CD4-positive, alpha-beta T cell treated with Interleukin-4 for 4 hours (primary cell): ENCODE measurements at regions not wholly inside any gene's neighbourhood (a gene's known extent, or its start where the extent isn't known, plus 50 kb on each side); places are given as distances from the start of the nearest gene placed in this dataset.
"Not testable (repeated sequence)": the region's sequence is repeated elsewhere in the genome, so short reads cannot be mapped to it uniquely, and the experiment has no call there.

Source experiments
- DNase-seq: peaks from one replicate; pipeline ENCODE4 v3.0.0-alpha.2; 2020

DNA sequence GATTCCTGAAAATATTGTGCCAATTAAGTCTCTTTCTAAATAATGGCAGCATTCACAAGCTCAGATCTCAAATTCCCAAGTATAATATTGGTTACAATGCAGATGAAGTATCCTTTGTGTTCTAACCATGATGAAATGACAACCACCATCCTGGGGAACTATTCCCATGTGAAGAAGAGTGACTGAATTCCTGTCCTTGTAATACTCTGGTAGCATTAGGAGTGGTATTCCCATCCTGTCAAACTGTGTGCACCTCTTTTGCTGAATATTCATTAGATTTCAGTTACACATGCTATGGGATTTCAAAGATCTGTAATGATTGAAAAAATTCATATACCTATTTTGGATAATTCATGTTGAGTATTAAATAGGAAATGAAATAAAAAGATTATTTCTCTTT, 86.1 kb upstream of the SMIM30 start:
- DNase-seq: no peak

DNA sequence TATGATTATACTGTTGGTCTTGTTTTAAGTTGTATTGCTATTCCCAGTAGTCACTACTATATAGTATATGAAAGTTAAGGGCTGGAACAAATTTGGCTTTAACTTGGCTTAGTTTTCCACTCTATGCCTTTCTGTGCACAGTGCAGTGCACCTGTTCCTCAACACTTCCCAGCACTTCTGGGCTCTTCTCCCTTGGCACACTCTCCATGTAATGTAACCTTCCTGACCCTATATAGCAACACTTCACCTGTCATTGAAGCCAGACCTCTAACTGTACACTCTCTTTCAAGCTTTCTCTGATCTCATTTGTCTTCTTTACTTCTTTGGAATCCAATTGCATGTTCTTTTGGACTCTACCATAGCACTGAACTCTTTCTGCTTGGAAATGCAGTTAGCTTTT, 83.9 kb upstream of the SMIM30 start:
- DNase-seq: no peak

DNA sequence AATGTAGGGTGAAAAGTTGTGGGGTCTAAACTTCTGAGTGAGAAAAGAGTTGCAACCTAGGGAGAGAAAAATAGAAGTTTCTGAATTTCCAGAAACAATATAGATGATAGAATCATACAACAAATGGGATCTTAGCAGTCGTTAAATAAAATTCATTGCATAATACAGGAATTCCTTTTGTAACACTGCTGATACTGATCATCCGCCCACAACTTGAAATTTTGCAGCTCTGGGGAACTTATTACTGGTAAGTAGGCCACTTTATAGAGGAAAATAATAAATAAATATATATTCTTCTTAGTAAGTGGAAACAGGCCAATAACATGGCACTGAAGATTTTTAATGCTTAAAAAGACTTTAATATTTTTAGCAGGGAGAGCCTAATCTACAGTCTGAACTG, 81.9 kb upstream of the SMIM30 start:
- DNase-seq: no peak

DNA sequence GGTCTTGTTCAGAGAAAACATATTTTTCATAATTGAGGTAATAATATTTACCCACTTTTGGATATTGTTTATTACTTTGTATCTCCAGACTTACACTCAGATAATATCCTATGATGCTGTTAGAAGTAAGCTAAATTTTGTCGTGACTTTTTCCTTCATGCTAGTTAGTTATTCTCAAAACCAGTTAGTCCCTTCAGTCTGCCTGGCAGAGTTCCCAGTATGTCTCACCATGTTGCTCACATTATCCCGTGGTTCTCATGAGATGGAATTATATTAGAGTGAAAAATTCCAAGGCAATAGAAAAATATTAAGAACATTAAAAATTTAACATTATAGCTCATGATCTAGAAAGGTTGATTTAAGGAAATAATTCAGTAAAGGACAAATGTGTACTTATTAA, 81.5 kb upstream of the SMIM30 start:
- no peak for DNase-seq

DNA sequence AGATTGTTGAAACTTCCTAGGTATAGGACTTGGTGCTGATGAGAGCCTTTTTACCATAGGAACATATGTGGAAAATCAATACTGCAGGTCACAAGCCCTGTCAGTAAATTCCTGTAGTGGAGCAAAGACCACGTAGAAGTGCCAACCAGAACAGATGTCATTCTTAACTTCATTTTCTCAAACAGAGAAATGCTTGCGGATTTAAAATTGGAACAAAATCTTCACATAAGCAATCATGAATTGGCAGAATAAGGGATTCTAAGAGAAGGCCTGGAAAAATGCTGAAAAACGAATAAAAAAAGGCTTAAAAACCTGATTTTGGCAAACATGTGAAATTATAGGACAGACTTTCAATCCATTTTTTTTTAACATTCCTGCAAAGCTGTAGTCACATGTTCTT, 80.8 kb upstream of the SMIM30 start:
- DNase-seq: no peak

DNA sequence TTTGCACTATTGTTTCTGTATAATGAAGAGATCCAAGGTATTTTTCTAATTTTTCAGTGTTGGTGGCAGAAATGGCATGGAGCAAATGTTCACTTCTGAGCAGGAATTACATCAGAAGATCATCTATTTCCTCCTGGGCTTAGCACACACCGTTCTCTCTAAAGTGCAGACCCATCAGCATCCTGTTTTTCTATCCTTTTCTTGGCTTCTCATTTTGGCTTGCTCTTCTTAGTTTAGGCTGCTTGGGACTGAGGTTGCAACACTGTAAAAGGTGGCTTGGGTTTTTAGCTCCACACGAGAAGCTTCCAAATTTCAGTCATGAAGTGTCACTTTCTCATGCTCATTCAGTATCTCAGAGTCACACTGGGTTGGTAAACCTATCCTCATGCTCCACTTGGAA, 79.9 kb upstream of the SMIM30 start:
- no peak for DNase-seq

DNA sequence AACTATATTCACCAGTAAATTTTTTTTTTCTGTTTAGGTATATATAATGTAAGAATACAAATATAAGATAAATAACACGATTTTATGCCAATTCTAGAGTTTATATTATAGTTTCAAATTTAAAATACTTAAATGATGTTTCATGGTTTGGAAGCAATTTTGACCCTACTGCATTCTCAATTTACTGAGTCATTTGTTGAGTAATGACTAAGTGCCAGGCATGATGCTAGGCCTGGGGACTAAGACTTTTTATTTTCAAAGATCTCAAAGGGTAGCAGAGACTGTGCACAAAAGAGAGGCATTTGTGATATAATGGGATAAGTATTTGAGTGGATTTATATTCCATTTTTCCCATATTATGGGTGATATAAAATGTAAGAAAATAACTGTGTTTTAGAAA, 78.9 kb upstream of the SMIM30 start:
- DNase-seq: no peak

DNA sequence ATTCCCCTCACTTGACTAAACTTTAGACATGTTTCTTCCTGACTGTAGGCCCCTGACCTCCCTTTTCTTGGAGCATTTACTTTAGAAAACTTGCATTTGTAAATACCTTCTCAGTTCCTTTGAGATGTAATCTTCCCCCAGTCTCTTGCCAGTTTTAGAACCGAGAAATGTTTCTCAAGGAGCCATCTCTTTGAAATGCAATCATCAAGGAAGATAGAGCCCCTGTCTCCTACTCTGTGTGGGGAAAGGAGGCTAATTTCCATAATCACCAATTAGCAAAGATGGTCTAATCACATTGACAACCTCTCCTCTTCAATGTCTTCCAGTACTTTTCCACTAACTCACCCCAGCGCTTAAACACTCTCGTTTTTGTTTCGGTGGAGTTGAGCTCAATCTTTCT, 70.0 kb upstream of the SMIM30 start:
- DNase-seq: no peak

DNA sequence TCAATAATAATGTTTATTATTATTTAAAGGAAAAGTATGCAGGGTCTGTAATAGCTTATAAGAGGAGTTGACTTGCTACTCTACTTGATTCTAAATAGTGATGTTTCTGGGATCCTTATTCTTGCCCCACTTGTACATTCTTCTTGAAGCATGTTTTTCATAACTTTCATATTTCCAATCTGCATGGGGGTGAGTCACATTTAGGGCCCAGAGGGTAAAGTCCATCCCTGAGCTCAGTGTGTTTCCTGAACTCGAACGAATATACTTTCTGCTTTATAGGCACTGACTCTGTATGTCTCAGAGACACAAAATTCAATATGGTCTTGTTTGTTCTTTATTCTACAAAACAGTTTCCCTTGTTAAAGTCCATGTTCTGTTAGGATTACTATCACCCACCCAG, 61.0 kb upstream of the SMIM30 start:
- no peak for DNase-seq

DNA sequence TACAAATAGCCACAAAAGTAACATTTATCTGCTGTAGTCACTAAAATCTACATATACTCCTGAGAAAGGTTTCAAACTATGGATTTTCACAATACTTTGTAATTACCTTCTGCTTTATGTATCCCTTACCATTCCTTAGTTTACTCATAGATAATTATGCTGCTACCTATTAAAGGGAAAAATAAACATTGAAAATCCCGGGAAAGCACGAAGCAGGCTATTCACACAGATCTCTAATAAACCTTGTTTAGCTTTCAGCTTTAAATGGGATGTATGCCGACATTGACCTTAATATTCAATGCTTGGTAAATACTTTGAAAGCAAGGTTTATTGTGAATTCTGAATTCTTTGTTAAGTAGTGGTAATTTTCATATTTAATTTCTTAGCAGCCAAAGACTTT, 58.5 kb upstream of the SMIM30 start:
- no peak for DNase-seq

DNA sequence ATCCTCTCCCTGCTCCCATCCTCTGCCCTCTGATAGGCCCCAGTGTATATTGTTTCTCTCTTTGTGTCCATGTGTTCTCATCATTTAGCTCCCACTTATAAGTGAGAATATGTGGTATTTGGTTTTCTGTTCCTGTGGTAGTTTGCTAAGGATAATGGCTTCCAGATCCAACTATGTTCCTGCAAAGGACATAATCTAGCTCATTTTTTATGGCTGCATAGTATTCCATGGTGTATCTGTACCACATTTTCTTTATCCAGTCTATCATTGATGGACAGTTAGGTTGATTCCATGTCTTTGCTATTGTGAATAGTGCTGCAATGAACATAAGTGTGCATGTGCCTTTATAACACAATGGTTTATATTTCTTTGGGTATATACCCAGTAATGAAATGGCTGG, 57.8 kb upstream of the SMIM30 start:
- DNase-seq: not testable (repeated sequence)

DNA sequence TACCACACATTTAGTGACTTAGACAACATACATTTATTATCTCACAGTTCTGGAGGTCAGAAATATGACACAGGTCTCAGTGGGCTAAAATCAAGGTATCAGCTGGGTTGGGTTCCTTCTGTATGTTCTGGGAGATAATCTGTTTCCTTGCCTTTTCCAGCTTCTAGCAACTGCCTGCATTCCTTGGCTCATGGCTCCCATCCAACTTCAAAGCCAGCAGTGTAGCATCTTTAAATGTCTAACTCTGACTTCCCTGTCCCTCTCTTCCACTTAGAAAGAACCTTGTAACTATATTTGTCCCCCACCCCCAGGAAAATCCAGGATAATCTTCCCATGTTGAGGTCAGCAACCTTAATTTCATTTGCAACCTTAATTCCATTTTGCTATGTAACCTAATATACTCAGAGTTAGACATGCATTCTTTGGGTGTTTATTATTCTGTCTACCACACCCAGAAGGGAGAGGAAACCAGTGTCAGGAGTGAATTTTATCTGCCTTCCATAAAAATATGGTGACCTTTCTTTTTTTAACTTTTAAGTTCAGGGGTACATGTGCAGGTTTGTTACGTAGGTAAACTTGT, 57.3 kb upstream of the SMIM30 start:
- DNase-seq: no peak

DNA sequence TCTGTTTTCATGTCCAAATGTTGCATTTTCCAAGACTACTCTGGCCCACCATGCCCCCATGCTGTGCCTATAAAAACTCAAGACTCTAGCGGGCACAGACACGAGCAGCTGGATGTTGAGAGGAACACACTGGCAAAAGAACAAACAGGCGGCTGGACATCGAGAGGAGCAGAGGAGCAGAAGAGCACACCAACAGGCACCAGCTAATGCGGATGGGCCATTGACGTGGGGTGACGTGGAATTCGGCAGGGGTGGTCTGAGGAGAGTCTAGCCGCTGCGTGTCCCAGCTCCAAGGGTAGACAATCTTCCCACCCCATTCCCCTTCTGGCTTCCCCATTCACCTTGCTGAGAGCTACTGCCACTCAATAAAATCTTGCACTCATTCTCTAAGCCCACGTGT, 54.4 kb upstream of the SMIM30 start:
- no peak for DNase-seq

DNA sequence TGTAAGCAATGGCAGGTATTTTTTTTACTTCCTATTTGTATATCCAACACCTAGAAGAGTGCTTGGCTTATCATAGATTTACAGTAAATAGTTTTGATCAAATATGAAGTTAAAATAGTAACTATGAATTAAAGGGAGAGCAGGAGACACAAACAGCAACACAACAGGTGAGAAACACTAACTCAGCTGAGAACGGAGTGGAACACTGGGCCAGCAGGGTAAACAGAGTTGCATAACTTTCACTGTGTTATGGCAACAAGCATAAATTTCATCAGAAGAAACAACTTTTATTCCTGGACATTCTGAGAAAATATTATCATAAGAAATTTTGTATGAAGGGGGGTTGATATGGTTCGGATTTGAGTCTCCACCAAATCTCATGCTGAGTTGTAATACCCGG, 52.2 kb upstream of the SMIM30 start:
- DNase-seq: no peak
